OCI-LY7 (cell line): ENCODE measurements at regions not wholly inside any gene's neighbourhood (a gene's known extent, or its start where the extent isn't known, plus 50 kb on each side); places are given as distances from the start of the nearest gene placed in this dataset.

Experiments used
- BruUV-seq: library from RNA; stranded (reverse); fragments of 400-500 nt; replicated peaks from 2 replicates; lab custom pipeline; 2021; lab: Mats Ljungman, UMichigan
- CTCF ChIA-PET: fragments of 300-600 bp; sonication (Branson Sonifier 250); formaldehyde crosslinking; loops from one replicate; lab custom pipeline; 2022; ENCODE audit warnings: antibody characterized with exemption; ENCODE audit not compliant: unreplicated experiment; lab: Charles Lee
- POLR2A ChIA-PET: fragments of 300-600 bp; sonication (Branson Sonifier 250); formaldehyde crosslinking; loops from one replicate; lab custom pipeline; 2022; ENCODE audit warnings: antibody characterized with exemption; lab: Charles Lee
- DNase-seq: peaks from one replicate; pipeline ENCODE4 v3.0.0-alpha.2; 2015; ENCODE audit warnings: low spot score
- H2AFZ ChIP-seq: fragments of 200-600 bp; sonication (generic), shearing (Covaris generic); 2 replicates; pipeline ENCODE4 v1.6.1; 2014; ENCODE audit warnings: mild to moderate bottlenecking, antibody characterized with exemption, low read length, moderate library complexity
- H3K27ac ChIP-seq: fragments of 200-600 bp; sonication (generic); 2 replicates; pipeline ENCODE4 v1.5.1; 2014; ENCODE audit warnings: mixed run types, low read depth, mild to moderate bottlenecking, moderate library complexity, low read length, inconsistent platforms; ENCODE audit not compliant: poor library complexity, severe bottlenecking
- H3K36me3 ChIP-seq: fragments of 200-600 bp; sonication (generic); 2 replicates; pipeline ENCODE4 v1.6.1; 2014; ENCODE audit warnings: mild to moderate bottlenecking, antibody characterized with exemption, low read length, moderate library complexity, mixed read lengths; ENCODE audit not compliant: insufficient read depth
- H3K4me1 ChIP-seq: fragments of 200-600 bp; sonication (generic); 2 replicates; pipeline ENCODE4 v1.5.1; 2014; ENCODE audit warnings: mild to moderate bottlenecking, low read length; ENCODE audit not compliant: insufficient read depth, poor library complexity, severe bottlenecking
- H3K4me2 ChIP-seq: fragments of 200-600 bp; sonication (generic); 2 replicates; pipeline ENCODE4 v1.6.1; 2014; ENCODE audit warnings: mild to moderate bottlenecking, low read length
- H3K4me3 ChIP-seq: fragments of 200-600 bp; sonication (generic); 2 replicates; pipeline ENCODE4 v1.5.1; 2014; ENCODE audit warnings: mild to moderate bottlenecking, low read depth, low read length; ENCODE audit not compliant: poor library complexity, severe bottlenecking
- H3K79me2 ChIP-seq: fragments of 200-600 bp; sonication (generic); 2 replicates; pipeline ENCODE4 v1.6.1; 2016; ENCODE audit warnings: low read depth, mild to moderate bottlenecking, low read length, moderate library complexity, mixed read lengths; ENCODE audit not compliant: insufficient read depth
- H3K9me2 ChIP-seq: fragments of 200-600 bp; sonication (generic); 2 replicates; pipeline ENCODE4 v1.6.1; 2016; ENCODE audit warnings: mild to moderate bottlenecking, low read length, mixed read lengths; ENCODE audit not compliant: insufficient read depth
- H3K9me3 ChIP-seq: fragments of 200-600 bp; sonication (generic); 2 replicates; pipeline ENCODE4 v1.6.1; 2014; ENCODE audit warnings: mild to moderate bottlenecking, mixed run types, low read length, mixed read lengths
- H4K20me1 ChIP-seq: fragments of 200-600 bp; sonication (generic); 2 replicates; pipeline ENCODE4 v1.6.1; 2014; ENCODE audit warnings: mild to moderate bottlenecking, antibody characterized with exemption, low read length, moderate library complexity, mixed read lengths; ENCODE audit not compliant: insufficient read depth
- CTCF ChIP-seq: fragments of 200-600 bp; sonication (generic); conservative IDR thresholded peaks from 2 replicates; pipeline ENCODE4 v1.5.1; 2014; ENCODE audit warnings: mild to moderate bottlenecking, antibody characterized with exemption, low read length, moderate library complexity, mixed read lengths
- EZH2phosphoT487 ChIP-seq: fragments of 200-600 bp; sonication (generic); IDR thresholded peaks from 2 replicates; pipeline ENCODE4 v1.6.1; 2018; ENCODE audit warnings: low read depth, borderline replicate concordance, mild to moderate bottlenecking, mixed run types, antibody characterized with exemption, low read length, moderate library complexity, mixed read lengths
- intact Hi-C: fragments of 100-400 bp; cut with micrococcal nuclease; formaldehyde crosslinking; loops from one replicate; pipeline ENCODE4 v1.10.0; 2022; ENCODE audit not compliant: unreplicated experiment

- TF ChIP-seq EZH2phosphoT487 = no peak
- no peak for TF ChIP-seq CTCF
- H3K27ac ChIP-seq = no peak overlapping the region
- no peaks in the 10 kb centered on the region for H4K20me1 ChIP-seq
- no peaks in the 10 kb centered on the region for H3K9me2 ChIP-seq
- intact Hi-C loops = no loop called here
- H2AFZ ChIP-seq = no peak overlapping the region
- no peaks in the 10 kb centered on the region for H3K79me2 ChIP-seq
- no peaks in the 10 kb centered on the region for H3K4me1 ChIP-seq
- H3K36me3 ChIP-seq = no peaks in the 10 kb centered on the region
- DNase-seq = no peak
- ChIA-PET CTCF (no interaction called here), POLR2A (no interaction called here)
- no TSS peak for BruUV-seq
- H3K4me3 ChIP-seq = no peak overlapping the region
- no peaks in the 10 kb centered on the region for H3K9me3 ChIP-seq
- no peak overlapping the region for H3K4me2 ChIP-seq
Observed at GRCh38 chr16:16917191-16917785, 538.3 kb downstream of the NPIPA7 start.

- H2AFZ ChIP-seq = no peak overlapping the region
- ChIA-PET POLR2A (no interaction called here), CTCF (no interaction called here)
- H3K4me2 ChIP-seq = no peak overlapping the region
- H3K9me3 ChIP-seq = no peaks in the 10 kb centered on the region
- H3K36me3 ChIP-seq = no peaks in the 10 kb centered on the region
- H3K4me1 ChIP-seq = no peaks in the 10 kb centered on the region
- H3K4me3 ChIP-seq = no peak overlapping the region
- H3K79me2 ChIP-seq = no peaks in the 10 kb centered on the region
- DNase-seq = no peak
- no peaks in the 10 kb centered on the region for H4K20me1 ChIP-seq
- H3K27ac ChIP-seq = no peak overlapping the region
- intact Hi-C loops = no loop called here
- H3K9me2 ChIP-seq = no peaks in the 10 kb centered on the region
- BruUV-seq = no TSS peak
- no peak for TF ChIP-seq CTCF
Observed at GRCh38 chr16:16923479-16923878, 544.5 kb downstream of the NPIPA7 start.

GRCh38 chr16:16924613-16925012 is 545.7 kb downstream of the NPIPA7 start:
- BruUV-seq = no TSS peak
- Histone ChIP-seq H3K27ac (no peak overlapping the region), H3K9me2 (no peaks in the 10 kb centered on the region), H3K79me2 (no peaks in the 10 kb centered on the region), H3K36me3 (no peaks in the 10 kb centered on the region), H3K4me3 (no peak overlapping the region), H3K9me3 (no peaks in the 10 kb centered on the region), H2AFZ (no peak overlapping the region), H3K4me2 (no peak overlapping the region), H3K4me1 (no peaks in the 10 kb centered on the region), H4K20me1 (no peaks in the 10 kb centered on the region)
- ChIA-PET POLR2A (no interaction called here), CTCF (no interaction called here)
- no peak for TF ChIP-seq EZH2phosphoT487
- TF ChIP-seq CTCF = no peak
- intact Hi-C loops = no loop called here
- no peak for DNase-seq
